DOHH2 (cell line): ENCODE measurements at regions not wholly inside any gene's neighbourhood (a gene's known extent, or its start where the extent isn't known, plus 50 kb on each side); places are given as distances from the start of the nearest gene placed in this dataset.

Source experiments
- H3F3A ChIP-seq: fragments of 200-600 bp; sonication (generic), shearing (Covaris generic); 2 replicates; pipeline ENCODE4 v1.6.0; 2016; ENCODE audit warnings: antibody characterized with exemption, mild to moderate bottlenecking; ENCODE audit not compliant: control insufficient read depth, insufficient read depth
- H3K27ac ChIP-seq: fragments of 200-600 bp; sonication (generic); 2 replicates; pipeline ENCODE4 v1.5.1; 2014; ENCODE audit warnings: low read depth, mild to moderate bottlenecking, low read length, moderate library complexity
- H3K27me3 ChIP-seq: fragments of 200-600 bp; sonication (generic); 2 replicates; pipeline ENCODE4 v1.6.1; 2014; ENCODE audit warnings: mild to moderate bottlenecking, low read length, mixed read lengths; ENCODE audit not compliant: control insufficient read depth
- H3K36me3 ChIP-seq: fragments of 200-600 bp; sonication (generic); 2 replicates; pipeline ENCODE4 v1.6.1; 2014; ENCODE audit warnings: mild to moderate bottlenecking, low read length, moderate library complexity, mixed read lengths; ENCODE audit not compliant: control insufficient read depth
- H3K4me1 ChIP-seq: fragments of 200-600 bp; sonication (generic); 2 replicates; pipeline ENCODE4 v1.6.1; 2014; ENCODE audit warnings: mild to moderate bottlenecking, low read length, mixed read lengths; ENCODE audit not compliant: control insufficient read depth
- H3K4me2 ChIP-seq: fragments of 200-600 bp; sonication (generic); 2 replicates; pipeline ENCODE4 v1.6.0; 2014; ENCODE audit warnings: mild to moderate bottlenecking, low read length, moderate library complexity
- H3K4me3 ChIP-seq: fragments of 200-600 bp; sonication (generic); 2 replicates; pipeline ENCODE4 v1.5.1; 2014; ENCODE audit warnings: mild to moderate bottlenecking, low read length, mixed read lengths
- H3K79me2 ChIP-seq: fragments of 200-600 bp; sonication (generic); 2 replicates; pipeline ENCODE4 v1.6.1; 2014; ENCODE audit warnings: mild to moderate bottlenecking, low read length, mixed read lengths; ENCODE audit not compliant: control insufficient read depth
- H3K9me2 ChIP-seq: fragments of 200-600 bp; sonication (generic); replicated peaks from 2 replicates; pipeline ENCODE4 v1.6.1; 2014; ENCODE audit warnings: mild to moderate bottlenecking, low read length, mixed read lengths; ENCODE audit not compliant: control insufficient read depth
- H3K9me3 ChIP-seq: fragments of 200-600 bp; sonication (generic); 2 replicates; pipeline ENCODE4 v1.6.1; 2014; ENCODE audit warnings: antibody characterized with exemption, low read length, mixed read lengths; ENCODE audit not compliant: control insufficient read depth, insufficient read depth
- H4K20me1 ChIP-seq: fragments of 200-600 bp; sonication (generic); 2 replicates; pipeline ENCODE4 v1.6.0; 2014; ENCODE audit warnings: low read depth, mild to moderate bottlenecking, antibody characterized with exemption, low read length, moderate library complexity; ENCODE audit not compliant: control insufficient read depth, insufficient read depth
- EZH2phosphoT487 ChIP-seq: fragments of 200-600 bp; sonication (generic); IDR thresholded peaks from 2 replicates; pipeline ENCODE4 v1.6.1; 2017; ENCODE audit warnings: borderline replicate concordance, mild to moderate bottlenecking, antibody characterized with exemption, low read length, moderate library complexity, mixed read lengths
- TF ChIP-seq, protein P1 (sequence below): fragments of 200-600 bp; sonication (generic); IDR thresholded peaks from one replicate; pipeline ENCODE4 v1.5.1; 2014; ENCODE audit warnings: antibody characterized with exemption, mild to moderate bottlenecking, low read depth, low read length; ENCODE audit not compliant: poor library complexity, severe bottlenecking

- Histone ChIP-seq H3K79me2 (no peaks in the 10 kb centered on the region), H3F3A (no peaks in the 10 kb centered on the region), H3K9me2 (no peaks in the 10 kb centered on the region), H3K27ac (no peak overlapping the region), H3K4me1 (no peaks in the 10 kb centered on the region), H3K4me3 (no peak overlapping the region), H3K36me3 (no peaks in the 10 kb centered on the region), H3K27me3 (no peaks in the 10 kb centered on the region), H3K9me3 (no peaks in the 10 kb centered on the region; the same call in 1 of the 2 replicates), H4K20me1 (no peaks in the 10 kb centered on the region), H3K4me2 (no peak overlapping the region)
- no peak for TF ChIP-seq EZH2phosphoT487
- TF ChIP-seq, protein P1, sequence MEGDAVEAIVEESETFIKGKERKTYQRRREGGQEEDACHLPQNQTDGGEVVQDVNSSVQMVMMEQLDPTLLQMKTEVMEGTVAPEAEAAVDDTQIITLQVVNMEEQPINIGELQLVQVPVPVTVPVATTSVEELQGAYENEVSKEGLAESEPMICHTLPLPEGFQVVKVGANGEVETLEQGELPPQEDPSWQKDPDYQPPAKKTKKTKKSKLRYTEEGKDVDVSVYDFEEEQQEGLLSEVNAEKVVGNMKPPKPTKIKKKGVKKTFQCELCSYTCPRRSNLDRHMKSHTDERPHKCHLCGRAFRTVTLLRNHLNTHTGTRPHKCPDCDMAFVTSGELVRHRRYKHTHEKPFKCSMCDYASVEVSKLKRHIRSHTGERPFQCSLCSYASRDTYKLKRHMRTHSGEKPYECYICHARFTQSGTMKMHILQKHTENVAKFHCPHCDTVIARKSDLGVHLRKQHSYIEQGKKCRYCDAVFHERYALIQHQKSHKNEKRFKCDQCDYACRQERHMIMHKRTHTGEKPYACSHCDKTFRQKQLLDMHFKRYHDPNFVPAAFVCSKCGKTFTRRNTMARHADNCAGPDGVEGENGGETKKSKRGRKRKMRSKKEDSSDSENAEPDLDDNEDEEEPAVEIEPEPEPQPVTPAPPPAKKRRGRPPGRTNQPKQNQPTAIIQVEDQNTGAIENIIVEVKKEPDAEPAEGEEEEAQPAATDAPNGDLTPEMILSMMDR = no peak
These were observed 1180.0 kb upstream of the TENM3 start for GRCh38 chr4:181063212-181063611.

GRCh38 chr4:181077341-181077740, 1165.9 kb upstream of the TENM3 start:
- Histone ChIP-seq H4K20me1 (no peaks in the 10 kb centered on the region), H3K4me3 (no peak overlapping the region)

DNA sequence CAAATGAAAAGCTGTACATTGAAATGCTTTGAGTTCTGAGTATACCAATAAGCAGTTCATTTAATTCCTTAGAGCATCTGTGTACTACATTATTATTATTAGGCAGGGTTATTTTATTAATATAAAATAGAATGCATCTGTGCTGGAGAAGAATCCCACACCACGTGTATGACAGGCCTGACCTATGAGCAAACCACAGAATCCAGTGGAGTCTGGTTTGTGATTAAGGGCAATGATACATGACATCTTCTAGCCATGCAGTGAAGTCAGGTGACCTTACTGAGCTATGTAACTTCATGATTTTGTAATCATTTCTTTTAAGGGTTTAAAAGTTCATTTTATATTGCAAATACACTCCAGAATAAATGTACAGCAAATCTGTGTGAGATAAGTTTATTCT, 1165.0 kb upstream of the TENM3 start:
- TF ChIP-seq, protein P1 = no peak
- TF ChIP-seq EZH2phosphoT487 = no peak
- Histone ChIP-seq H3K4me3 (no peak overlapping the region), H3K4me1 (no peaks in the 10 kb centered on the region), H3K4me2 (no peak overlapping the region), H3K79me2 (no peaks in the 10 kb centered on the region), H3K27me3 (no peaks in the 10 kb centered on the region), H3K9me3 (peaks cover 6% of the 10 kb centered on the region; the same call in 1 of the 2 replicates), H3F3A (no peaks in the 10 kb centered on the region), H3K9me2 (no peaks in the 10 kb centered on the region), H4K20me1 (no peaks in the 10 kb centered on the region), H3K27ac (no peak overlapping the region), H3K36me3 (no peaks in the 10 kb centered on the region)

More at GRCh38 chr4:181077341-181077740, 1165.9 kb upstream of the TENM3 start:
- Histone ChIP-seq H3K27me3 (no peaks in the 10 kb centered on the region), H3K9me2 (no peaks in the 10 kb centered on the region), H3K79me2 (no peaks in the 10 kb centered on the region), H3K36me3 (no peaks in the 10 kb centered on the region), H3K27ac (no peak overlapping the region), H3K9me3 (peaks cover 6% of the 10 kb centered on the region; the same call in 1 of the 2 replicates), H3K4me2 (no peak overlapping the region), H3K4me1 (no peaks in the 10 kb centered on the region), H3F3A (no peaks in the 10 kb centered on the region)
- TF ChIP-seq, protein P1 = no peak
- TF ChIP-seq EZH2phosphoT487 = no peak
